Panc1 (cell line): ENCODE measurements at regions not wholly inside any gene's neighbourhood (a gene's known extent, or its start where the extent isn't known, plus 50 kb on each side); places are given as distances from the start of the nearest gene placed in this dataset.

Source experiments
- ATAC-seq: fragments of 200-7000 bp; cut with Tn5 transposase; 2 replicates; pipeline ENCODE4 v1.9.1; 2020; ENCODE audit warnings: mild to moderate bottlenecking, moderate library complexity
- BruUV-seq: library from RNA; stranded (reverse); fragments of 400-500 nt; replicated peaks from 2 replicates; lab custom pipeline; 2021; lab: Mats Ljungman, UMichigan
- CTCF ChIA-PET: fragments of 300-600 bp; sonication (Branson Sonifier 250); formaldehyde crosslinking; loops from one replicate; lab custom pipeline; 2022; ENCODE audit warnings: antibody characterized with exemption; lab: Charles Lee
- POLR2A ChIA-PET: fragments of 300-600 bp; sonication (Branson Sonifier 250); formaldehyde crosslinking; loops from one replicate; lab custom pipeline; 2022; ENCODE audit warnings: antibody characterized with exemption; lab: Charles Lee
- DNase-seq: peaks from one replicate; pipeline ENCODE4 v3.0.0-alpha.2; 2010; ENCODE audit warnings: low read depth, low spot score
- H3K27ac ChIP-seq: 2 replicates; pipeline ENCODE4 v1.5.1; 2011; ENCODE audit warnings: mild to moderate bottlenecking, low read length, inconsistent platforms
- H3K27me3 ChIP-seq: fragments of 200-500 bp; sonication (Bioruptor generic); 2 replicates; pipeline ENCODE4 v1.6.0; 2014; ENCODE audit warnings: low read length, inconsistent platforms; ENCODE audit not compliant: control insufficient read depth, insufficient read depth
- H3K36me3 ChIP-seq: fragments of 200-500 bp; sonication (Bioruptor generic); 2 replicates; pipeline ENCODE4 v1.5.1; 2014; ENCODE audit warnings: inconsistent platforms, mild to moderate bottlenecking, low read length, moderate library complexity; ENCODE audit not compliant: control insufficient read depth, insufficient read depth
- H3K4me1 ChIP-seq: 2 replicates; pipeline ENCODE4 v1.5.1; 2011; ENCODE audit warnings: inconsistent platforms, mild to moderate bottlenecking, low read length, moderate library complexity; ENCODE audit not compliant: control insufficient read depth, insufficient read depth
- H3K4me3 ChIP-seq, 2 experiments: 2 replicates each; pipeline ENCODE4 v1.5.1; 2011 to 2012; ENCODE audit warnings: low read depth in 2 of 2, low read length in 2 of 2, mild to moderate bottlenecking in 2 of 2, inconsistent platforms in 1 of 2, moderate library complexity in 1 of 2
- H3K9me3 ChIP-seq: fragments of 200-500 bp; sonication (Bioruptor generic); 2 replicates; pipeline ENCODE4 v1.5.1; 2014; ENCODE audit warnings: low read depth, mild to moderate bottlenecking, inconsistent platforms, low read length, moderate library complexity; ENCODE audit not compliant: control insufficient read depth, insufficient read depth
- POLR2AphosphoS5 ChIP-seq: IDR thresholded peaks from 2 replicates; pipeline ENCODE4 v1.6.1; 2012; ENCODE audit warnings: mild to moderate bottlenecking, low read depth, low read length, moderate library complexity
- SIN3A ChIP-seq: IDR thresholded peaks from 2 replicates; pipeline ENCODE4 v1.6.1; 2012; ENCODE audit warnings: low read depth, mild to moderate bottlenecking, low read length, moderate library complexity, borderline replicate concordance; ENCODE audit not compliant: insufficient read depth
- TCF7L2 ChIP-seq: IDR thresholded peaks from 2 replicates; pipeline ENCODE4 v1.6.1; 2011; ENCODE audit warnings: mild to moderate bottlenecking, low read depth, low read length, inconsistent platforms
- in situ Hi-C: cut with HindIII; loops from 2 replicates; pipeline ENCODE4 v1.10.0; 2016; ENCODE audit warnings: low sequenced_read_pairs, low pct_unique_long_range_greater_than_20kb
- intact Hi-C: fragments of 100-400 bp; cut with micrococcal nuclease; formaldehyde crosslinking; loops from one replicate; pipeline ENCODE4 v1.10.0; 2022; ENCODE audit not compliant: unreplicated experiment
- TF ChIP-seq, protein P1 (sequence below), 2 experiments: IDR thresholded peaks; 2 replicates each; pipeline ENCODE4 v1.6.1; 2011 to 2012; ENCODE audit warnings: low read depth in 2 of 2, control low read depth in 1 of 2, low read length in 1 of 2, mild to moderate bottlenecking in 1 of 2, moderate library complexity in 1 of 2; ENCODE audit not compliant: insufficient read depth in 1 of 2
- TF ChIP-seq, protein P2 (sequence below): fragments of 450-650 bp; IDR thresholded peaks from 2 replicates; pipeline ENCODE4 v1.5.1; 2017; ENCODE audit warnings: mild to moderate bottlenecking

DNA sequence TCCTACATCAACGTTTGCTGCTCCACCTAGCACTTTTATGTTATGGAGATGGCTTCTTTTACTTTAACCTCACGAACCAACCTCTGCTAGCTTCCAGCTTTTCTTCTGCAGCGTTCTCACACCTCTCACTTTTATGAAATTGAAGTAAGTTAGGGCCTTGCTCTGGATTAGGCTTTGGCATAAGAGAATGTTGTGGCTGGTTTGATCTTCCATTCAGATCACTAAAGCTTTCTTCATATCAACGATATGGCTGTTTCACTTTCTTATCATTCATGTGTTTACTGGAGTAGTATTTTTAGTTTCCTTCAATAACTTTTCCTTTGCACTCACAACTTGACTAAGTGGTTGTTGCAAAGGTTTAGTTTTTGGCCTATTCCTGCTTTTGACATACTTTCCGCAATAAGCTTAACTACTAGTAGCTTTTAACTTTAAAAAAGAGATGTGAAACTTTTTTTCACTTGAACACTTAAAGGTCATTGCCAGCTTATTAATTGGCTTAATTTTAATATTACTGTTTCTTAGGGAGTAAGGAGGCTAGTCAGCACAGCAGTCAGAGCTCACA lies 60.0 kb upstream of the SPRY2 start:
- Histone ChIP-seq H3K36me3 (no peaks in the 10 kb centered on the region), H3K4me1 (no peaks in the 10 kb centered on the region), H3K9me3 (no peaks in the 10 kb centered on the region), H3K27ac (no peak overlapping the region), H3K4me3 (no peak overlapping the region), H3K27me3 (no peaks in the 10 kb centered on the region)
- DNase-seq = no peak
- no TSS peak for BruUV-seq
- TF ChIP-seq POLR2AphosphoS5 = no peak
- TF ChIP-seq TCF7L2 = no peak
- no peak for TF ChIP-seq SIN3A
- TF ChIP-seq, protein P1, sequence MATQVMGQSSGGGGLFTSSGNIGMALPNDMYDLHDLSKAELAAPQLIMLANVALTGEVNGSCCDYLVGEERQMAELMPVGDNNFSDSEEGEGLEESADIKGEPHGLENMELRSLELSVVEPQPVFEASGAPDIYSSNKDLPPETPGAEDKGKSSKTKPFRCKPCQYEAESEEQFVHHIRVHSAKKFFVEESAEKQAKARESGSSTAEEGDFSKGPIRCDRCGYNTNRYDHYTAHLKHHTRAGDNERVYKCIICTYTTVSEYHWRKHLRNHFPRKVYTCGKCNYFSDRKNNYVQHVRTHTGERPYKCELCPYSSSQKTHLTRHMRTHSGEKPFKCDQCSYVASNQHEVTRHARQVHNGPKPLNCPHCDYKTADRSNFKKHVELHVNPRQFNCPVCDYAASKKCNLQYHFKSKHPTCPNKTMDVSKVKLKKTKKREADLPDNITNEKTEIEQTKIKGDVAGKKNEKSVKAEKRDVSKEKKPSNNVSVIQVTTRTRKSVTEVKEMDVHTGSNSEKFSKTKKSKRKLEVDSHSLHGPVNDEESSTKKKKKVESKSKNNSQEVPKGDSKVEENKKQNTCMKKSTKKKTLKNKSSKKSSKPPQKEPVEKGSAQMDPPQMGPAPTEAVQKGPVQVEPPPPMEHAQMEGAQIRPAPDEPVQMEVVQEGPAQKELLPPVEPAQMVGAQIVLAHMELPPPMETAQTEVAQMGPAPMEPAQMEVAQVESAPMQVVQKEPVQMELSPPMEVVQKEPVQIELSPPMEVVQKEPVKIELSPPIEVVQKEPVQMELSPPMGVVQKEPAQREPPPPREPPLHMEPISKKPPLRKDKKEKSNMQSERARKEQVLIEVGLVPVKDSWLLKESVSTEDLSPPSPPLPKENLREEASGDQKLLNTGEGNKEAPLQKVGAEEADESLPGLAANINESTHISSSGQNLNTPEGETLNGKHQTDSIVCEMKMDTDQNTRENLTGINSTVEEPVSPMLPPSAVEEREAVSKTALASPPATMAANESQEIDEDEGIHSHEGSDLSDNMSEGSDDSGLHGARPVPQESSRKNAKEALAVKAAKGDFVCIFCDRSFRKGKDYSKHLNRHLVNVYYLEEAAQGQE (IDR thresholded peaks at IDR 0.05; ENCODE audit: insufficient read depth in 1 of 2, low read depth in 2 of 2, low read length in 1 of 2) = no peak
- TF ChIP-seq, protein P2, sequence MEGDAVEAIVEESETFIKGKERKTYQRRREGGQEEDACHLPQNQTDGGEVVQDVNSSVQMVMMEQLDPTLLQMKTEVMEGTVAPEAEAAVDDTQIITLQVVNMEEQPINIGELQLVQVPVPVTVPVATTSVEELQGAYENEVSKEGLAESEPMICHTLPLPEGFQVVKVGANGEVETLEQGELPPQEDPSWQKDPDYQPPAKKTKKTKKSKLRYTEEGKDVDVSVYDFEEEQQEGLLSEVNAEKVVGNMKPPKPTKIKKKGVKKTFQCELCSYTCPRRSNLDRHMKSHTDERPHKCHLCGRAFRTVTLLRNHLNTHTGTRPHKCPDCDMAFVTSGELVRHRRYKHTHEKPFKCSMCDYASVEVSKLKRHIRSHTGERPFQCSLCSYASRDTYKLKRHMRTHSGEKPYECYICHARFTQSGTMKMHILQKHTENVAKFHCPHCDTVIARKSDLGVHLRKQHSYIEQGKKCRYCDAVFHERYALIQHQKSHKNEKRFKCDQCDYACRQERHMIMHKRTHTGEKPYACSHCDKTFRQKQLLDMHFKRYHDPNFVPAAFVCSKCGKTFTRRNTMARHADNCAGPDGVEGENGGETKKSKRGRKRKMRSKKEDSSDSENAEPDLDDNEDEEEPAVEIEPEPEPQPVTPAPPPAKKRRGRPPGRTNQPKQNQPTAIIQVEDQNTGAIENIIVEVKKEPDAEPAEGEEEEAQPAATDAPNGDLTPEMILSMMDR = no peak
- in situ Hi-C loops = no loop called here
- CTCF ChIA-PET = no interaction called here
- no peak for ATAC-seq
- intact Hi-C loops = no loop called here
- POLR2A ChIA-PET = no interaction called here

DNA sequence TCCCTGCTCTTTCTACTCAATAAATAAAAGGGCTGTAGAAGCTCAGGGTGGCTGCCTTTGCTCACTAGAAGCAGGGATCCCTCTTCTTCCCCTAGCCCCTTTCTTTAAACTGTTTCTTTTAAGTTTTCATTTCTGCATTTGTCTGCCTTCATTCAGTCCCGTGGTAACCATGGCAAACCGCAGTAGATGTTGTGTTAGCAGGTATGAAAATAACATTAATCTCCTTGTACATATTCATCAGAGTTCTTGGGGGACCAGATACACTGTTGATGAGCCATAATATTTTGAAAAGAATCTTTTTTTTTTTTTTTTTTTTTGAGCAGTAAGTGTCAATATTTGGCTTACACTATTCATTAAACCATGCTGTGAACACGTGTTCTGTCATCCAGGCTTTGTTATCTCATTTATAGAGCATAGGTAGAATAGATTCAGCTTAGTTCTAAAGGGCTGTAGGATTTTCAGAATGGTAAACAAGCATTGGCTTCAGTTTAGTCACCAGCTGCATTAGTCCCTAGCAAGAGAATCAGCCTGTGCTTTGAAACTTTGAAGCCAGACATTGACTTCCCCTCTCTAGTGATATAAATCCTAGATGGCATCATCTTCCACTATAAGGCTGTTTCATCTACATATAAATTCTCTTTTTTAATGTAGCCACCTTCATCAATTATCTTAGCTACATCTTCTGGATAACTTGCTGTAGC lies 59.4 kb upstream of the SPRY2 start:
- Histone ChIP-seq H3K9me3 (no peaks in the 10 kb centered on the region), H3K36me3 (no peaks in the 10 kb centered on the region), H3K4me1 (no peaks in the 10 kb centered on the region), H3K4me3 (no peak overlapping the region), H3K27ac (no peak overlapping the region), H3K27me3 (no peaks in the 10 kb centered on the region)
- intact Hi-C loops = no loop called here
- ATAC-seq (no peak), DNase-seq (no peak)
- in situ Hi-C loops = no loop called here
- CTCF ChIA-PET = no interaction called here
- POLR2A ChIA-PET = no interaction called here
- BruUV-seq = no TSS peak
- TF ChIP-seq SIN3A (no peak), POLR2AphosphoS5 (no peak), TCF7L2 (no peak)
- TF ChIP-seq, protein P1 (IDR thresholded peaks at IDR 0.05; ENCODE audit: insufficient read depth in 1 of 2, low read depth in 2 of 2, low read length in 1 of 2) = no peak
- TF ChIP-seq, protein P2 = no peak
